ENCODE measurements at regions not wholly inside any gene's neighbourhood (a gene's known extent, or its start where the extent isn't known, plus 50 kb on each side); places are given as distances from the start of the nearest gene placed in this dataset.
"Not testable (repeated sequence)": the region's sequence is repeated elsewhere in the genome, so short reads cannot be mapped to it uniquely, and the experiment has no call there.

DNA sequence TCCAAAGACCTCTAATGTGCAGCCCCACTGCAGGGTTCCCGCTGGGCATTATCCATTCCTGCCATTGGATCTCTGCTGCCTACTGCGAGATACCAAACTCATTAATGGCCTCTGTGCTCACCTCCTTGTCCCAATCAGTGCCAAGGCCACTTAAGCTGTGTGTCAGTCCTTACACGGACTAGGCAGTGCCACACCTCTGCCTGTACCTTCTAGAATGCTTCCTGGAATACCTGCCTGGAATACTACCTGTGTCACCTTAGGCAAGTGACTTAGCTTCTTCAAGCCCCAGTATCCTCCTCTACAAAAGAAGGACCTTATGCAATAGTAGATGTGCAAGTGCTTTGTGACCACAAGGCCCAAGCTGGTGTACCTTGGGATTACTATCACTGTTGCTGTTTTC is 100.1 kb downstream of the FOXD2 start:
- no peak for FAIRE-seq
- no peaks in the 10 kb centered on the region for H3K27me3 ChIP-seq (ENCODE audit: control insufficient read depth, insufficient read depth, low read length)
- no peak overlapping the region for H3K27ac ChIP-seq (ENCODE audit: low read depth in 2 of 2, low read length in 2 of 2)
- TF ChIP-seq CTCF (IDR thresholded peaks at IDR 0.05; ENCODE audit: borderline replicate concordance, extremely low read depth, insufficient read depth), result no peak
- H3K36me3 ChIP-seq (ENCODE audit: control insufficient read depth in 2 of 3, insufficient read depth in 3 of 3, low read length in 3 of 3), result no peaks in the 10 kb centered on the region
- H3K9me3 ChIP-seq (ENCODE audit: control insufficient read depth in 2 of 3, insufficient read depth in 1 of 3, low read length in 3 of 3), result no peaks in the 10 kb centered on the region
- H3K4me3 ChIP-seq (ENCODE audit: low read length in 3 of 3), result no peak overlapping the region
- no peak for DNase-seq
- intact Hi-C loops (cut with DNase I), result no loop called here
- H3K4me1 ChIP-seq (ENCODE audit: control insufficient read depth in 2 of 3, insufficient read depth in 2 of 3, low read depth in 1 of 3, low read length in 3 of 3), result peaks cover 2 to 14% (median 8%) of the 10 kb centered on the region in 3 donors
- no peak overlapping the region for H3K9ac ChIP-seq (ENCODE audit: low read length in 3 of 3)

DNA sequence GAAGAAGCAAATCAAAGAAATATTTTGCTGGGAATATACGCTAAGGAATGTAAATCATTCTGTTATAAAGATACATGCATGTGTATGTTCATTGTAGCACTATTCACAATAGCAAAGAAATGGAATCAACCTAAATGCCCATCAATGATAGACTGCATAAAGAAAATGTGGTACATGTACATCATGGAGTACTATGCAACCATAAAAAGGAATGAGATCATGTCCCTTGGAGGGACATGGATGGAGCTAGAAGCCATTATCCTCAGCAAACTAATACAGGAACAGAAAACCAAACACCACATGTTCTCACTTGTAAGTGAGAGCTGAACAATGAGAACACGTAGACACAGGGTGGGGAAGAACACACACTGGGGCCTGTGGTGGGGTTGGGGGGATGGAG is 100.7 kb downstream of the FOXD2 start:
- peaks cover 2 to 14% (median 8%) of the 10 kb centered on the region in 3 donors for H3K4me1 ChIP-seq (ENCODE audit: control insufficient read depth in 2 of 3, insufficient read depth in 2 of 3, low read depth in 1 of 3, low read length in 3 of 3)
- H3K27me3 ChIP-seq (ENCODE audit: control insufficient read depth, insufficient read depth, low read length); H3K4me3 ChIP-seq (ENCODE audit: low read length in 3 of 3); intact Hi-C loops (cut with DNase I); H3K36me3 ChIP-seq (ENCODE audit: control insufficient read depth in 2 of 3, insufficient read depth in 3 of 3, low read length in 3 of 3); H3K9ac ChIP-seq (ENCODE audit: low read length in 3 of 3); H3K9me3 ChIP-seq (ENCODE audit: control insufficient read depth in 2 of 3, insufficient read depth in 1 of 3, low read length in 3 of 3); DNase-seq; FAIRE-seq; H3K27ac ChIP-seq (ENCODE audit: low read depth in 2 of 2, low read length in 2 of 2): not testable (repeated sequence)

GRCh38 chr1:47541705-47542104 is 103.9 kb downstream of the FOXD2 start:
- H3K4me3 ChIP-seq (ENCODE audit: low read length in 3 of 3); intact Hi-C loops (cut with DNase I); FAIRE-seq; H3K36me3 ChIP-seq (ENCODE audit: control insufficient read depth in 2 of 3, insufficient read depth in 3 of 3, low read length in 3 of 3); DNase-seq; H3K9me3 ChIP-seq (ENCODE audit: control insufficient read depth in 2 of 3, insufficient read depth in 1 of 3, low read length in 3 of 3); H3K27ac ChIP-seq (ENCODE audit: low read depth in 2 of 2, low read length in 2 of 2); H3K4me1 ChIP-seq (ENCODE audit: control insufficient read depth in 2 of 3, insufficient read depth in 2 of 3, low read depth in 1 of 3, low read length in 3 of 3); H3K27me3 ChIP-seq (ENCODE audit: control insufficient read depth, insufficient read depth, low read length); H3K9ac ChIP-seq (ENCODE audit: low read length in 3 of 3): not testable (repeated sequence)

GRCh38 chr1:47543089-47543488 is 105.2 kb downstream of the FOXD2 start:
- H3K9me3 ChIP-seq (ENCODE audit: control insufficient read depth in 2 of 3, insufficient read depth in 1 of 3, low read length in 3 of 3); H3K27ac ChIP-seq (ENCODE audit: low read depth in 2 of 2, low read length in 2 of 2); FAIRE-seq; H3K4me3 ChIP-seq (ENCODE audit: low read length in 3 of 3); H3K4me1 ChIP-seq (ENCODE audit: control insufficient read depth in 2 of 3, insufficient read depth in 2 of 3, low read depth in 1 of 3, low read length in 3 of 3); H3K36me3 ChIP-seq (ENCODE audit: control insufficient read depth in 2 of 3, insufficient read depth in 3 of 3, low read length in 3 of 3); H3K27me3 ChIP-seq (ENCODE audit: control insufficient read depth, insufficient read depth, low read length); H3K9ac ChIP-seq (ENCODE audit: low read length in 3 of 3); intact Hi-C loops (cut with DNase I); DNase-seq: not testable (repeated sequence)

DNA sequence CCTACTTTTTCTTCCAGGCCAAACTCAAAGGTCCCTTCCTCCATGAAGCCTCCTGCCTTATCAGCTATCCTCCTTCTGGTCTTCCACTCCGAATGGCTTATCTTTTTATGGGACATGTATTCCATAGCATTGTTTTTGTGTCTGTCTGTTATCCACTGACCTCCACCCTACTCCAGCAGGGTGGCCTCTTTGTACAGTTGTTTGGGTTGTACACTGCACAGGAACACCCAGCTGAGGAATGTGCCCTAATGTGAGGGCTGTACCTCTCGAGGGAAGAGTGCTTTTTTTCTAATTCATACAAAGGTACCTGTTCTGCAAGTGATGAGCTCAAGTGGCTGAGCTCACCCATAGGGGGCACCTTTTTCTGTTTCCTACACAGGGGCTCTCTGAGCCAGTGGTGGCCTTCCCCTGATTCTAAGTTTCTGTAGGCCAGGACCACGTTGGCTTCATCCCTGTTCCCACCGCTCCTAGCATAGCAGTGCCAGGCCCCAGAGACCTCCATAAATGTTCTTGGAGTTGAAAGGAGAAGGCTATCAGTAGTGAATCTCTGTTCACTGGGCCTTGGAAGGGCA is 108.2 kb downstream of the FOXD2 start:
- Histone ChIP-seq H3K4me3 (ENCODE audit: low read length in 3 of 3) (no peak overlapping the region), H3K9me3 (ENCODE audit: control insufficient read depth in 2 of 3, insufficient read depth in 1 of 3, low read length in 3 of 3) (no peaks in the 10 kb centered on the region), H3K4me1 (ENCODE audit: control insufficient read depth in 2 of 3, insufficient read depth in 2 of 3, low read depth in 1 of 3, low read length in 3 of 3) (peaks cover 0 to 2% (median under 1%) of the 10 kb centered on the region in 3 donors), H3K36me3 (ENCODE audit: control insufficient read depth in 2 of 3, insufficient read depth in 3 of 3, low read length in 3 of 3) (no peaks in the 10 kb centered on the region), H3K27ac (ENCODE audit: low read depth in 2 of 2, low read length in 2 of 2) (no peak overlapping the region), H3K27me3 (ENCODE audit: control insufficient read depth, insufficient read depth, low read length) (no peaks in the 10 kb centered on the region), H3K9ac (ENCODE audit: low read length in 3 of 3) (no peak overlapping the region)
- FAIRE-seq (no peak), DNase-seq (no peak)
- intact Hi-C loops (cut with DNase I), result no loop called here
- no peak for TF ChIP-seq CTCF (IDR thresholded peaks at IDR 0.05; ENCODE audit: borderline replicate concordance, extremely low read depth, insufficient read depth)

Measured in kidney (tissue), 13 donors.